Mesenchymal stem cell (in vitro differentiated cells and primary cell): ENCODE measurements at regions not wholly inside any gene's neighbourhood (a gene's known extent, or its start where the extent isn't known, plus 50 kb on each side); places are given as distances from the start of the nearest gene placed in this dataset.
"Not testable (repeated sequence)": the region's sequence is repeated elsewhere in the genome, so short reads cannot be mapped to it uniquely, and the experiment has no call there.

Experiments
- DNase-seq: peaks from one replicate; pipeline ENCODE4 v3.0.0-alpha.2; 2013
- H2AFZ ChIP-seq: one replicate; pipeline ENCODE4 v1.6.1; 2013; ENCODE audit warnings: low read depth, mild to moderate bottlenecking, control low read depth, inconsistent platforms, low read length, moderate library complexity
- H2AK5ac ChIP-seq: 2 replicates; pipeline ENCODE4 v1.6.1; 2013; ENCODE audit warnings: low read length, moderate library complexity, mild to moderate bottlenecking, inconsistent platforms; ENCODE audit not compliant: severe bottlenecking
- H2BK120ac ChIP-seq: one replicate; pipeline ENCODE4 v1.6.1; 2013; ENCODE audit warnings: low read depth, mild to moderate bottlenecking, inconsistent platforms, low read length, moderate library complexity
- H2BK12ac ChIP-seq, 2 experiments: one replicate each; pipeline ENCODE4 v1.6.1; 2013; ENCODE audit warnings: inconsistent platforms in 2 of 2, low read length in 2 of 2, mild to moderate bottlenecking in 2 of 2, moderate library complexity in 2 of 2, control low read depth in 1 of 2
- H2BK15ac ChIP-seq: one replicate; pipeline ENCODE4 v1.6.1; 2013; ENCODE audit warnings: mild to moderate bottlenecking, low read depth, inconsistent platforms; ENCODE audit not compliant: poor library complexity, severe bottlenecking
- H2BK5ac ChIP-seq: 2 replicates; pipeline ENCODE4 v1.6.1; 2013; ENCODE audit warnings: low read depth, mild to moderate bottlenecking, low read length, control low read depth, inconsistent platforms; ENCODE audit not compliant: poor library complexity, severe bottlenecking
- H3K14ac ChIP-seq, 2 experiments: one replicate each; pipeline ENCODE4 v1.6.1; 2013; ENCODE audit warnings: inconsistent platforms in 2 of 2, low read length in 2 of 2, control low read depth in 1 of 2, mild to moderate bottlenecking in 1 of 2, moderate library complexity in 1 of 2
- H3K18ac ChIP-seq, 2 experiments: one replicate each; pipeline ENCODE4 v1.6.1; 2013; ENCODE audit warnings: inconsistent platforms in 2 of 2, low read length in 2 of 2, control low read depth in 1 of 2, low read depth in 1 of 2, mild to moderate bottlenecking in 1 of 2
- H3K23ac ChIP-seq, 2 experiments: one replicate each; pipeline ENCODE4 v1.6.1; 2013; ENCODE audit warnings: inconsistent platforms in 2 of 2, low read length in 2 of 2, mild to moderate bottlenecking in 2 of 2, moderate library complexity in 2 of 2, control low read depth in 1 of 2
- H3K27ac ChIP-seq: 2 replicates; pipeline ENCODE4 v1.5.1; 2013; ENCODE audit warnings: mild to moderate bottlenecking, moderate library complexity, low read length, control low read depth, inconsistent platforms; ENCODE audit not compliant: poor library complexity, severe bottlenecking
- H3K27me3 ChIP-seq, 2 experiments: 2 replicates each; pipeline versions ENCODE4 v1.6.1 to v1.7.0; 2013; ENCODE audit warnings: low read length in 2 of 2, mild to moderate bottlenecking in 2 of 2, moderate library complexity in 2 of 2, control low read depth in 1 of 2, inconsistent platforms in 1 of 2; ENCODE audit not compliant: control insufficient read depth in 1 of 2, insufficient read depth in 1 of 2
- H3K36me3 ChIP-seq, 2 experiments: 2 replicates each; pipeline versions ENCODE4 v1.6.1 to v1.7.0; 2013; ENCODE audit warnings: low read length in 2 of 2, control low read depth in 1 of 2, inconsistent platforms in 1 of 2, low read depth in 1 of 2, mild to moderate bottlenecking in 1 of 2; ENCODE audit not compliant: insufficient read depth in 2 of 2, control insufficient read depth in 1 of 2
- H3K4ac ChIP-seq, 2 experiments: one replicate each; pipeline ENCODE4 v1.6.1; 2013; ENCODE audit warnings: inconsistent platforms in 2 of 2, low read length in 2 of 2, mild to moderate bottlenecking in 2 of 2, moderate library complexity in 2 of 2, control low read depth in 1 of 2, low read depth in 1 of 2
- H3K4me1 ChIP-seq: 2 replicates; pipeline ENCODE4 v1.6.1; 2013; ENCODE audit warnings: low read depth, low read length, control low read depth; ENCODE audit not compliant: control insufficient read depth, insufficient read depth
- H3K4me2 ChIP-seq: 2 replicates; pipeline ENCODE4 v1.6.1; 2013; ENCODE audit warnings: low read length, mild to moderate bottlenecking, inconsistent platforms; ENCODE audit not compliant: poor library complexity, severe bottlenecking
- H3K4me3 ChIP-seq, 2 experiments: 2 replicates each; pipeline versions ENCODE4 v1.5.1 to v1.7.0; 2013; ENCODE audit warnings: low read length in 2 of 2, mild to moderate bottlenecking in 2 of 2, control low read depth in 1 of 2, low read depth in 1 of 2; ENCODE audit not compliant: insufficient read depth in 1 of 2
- H3K79me1 ChIP-seq: replicated peaks from 2 replicates; pipeline ENCODE4 v1.6.1; 2013; ENCODE audit warnings: mild to moderate bottlenecking, control low read depth, low read length, inconsistent platforms; ENCODE audit not compliant: poor library complexity, severe bottlenecking
- H3K9ac ChIP-seq: 2 replicates; pipeline ENCODE4 v1.7.0; 2013; ENCODE audit warnings: mild to moderate bottlenecking, low read length, moderate library complexity
- H3K9me3 ChIP-seq: 2 replicates; pipeline ENCODE4 v1.7.0; 2013; ENCODE audit warnings: mild to moderate bottlenecking, low read length; ENCODE audit not compliant: control insufficient read depth
- H4K8ac ChIP-seq: one replicate; pipeline ENCODE4 v1.6.1; 2013; ENCODE audit warnings: inconsistent platforms, mild to moderate bottlenecking, low read length, moderate library complexity
- H4K91ac ChIP-seq: one replicate; pipeline ENCODE4 v1.6.1; 2013; ENCODE audit warnings: mild to moderate bottlenecking, low read length, inconsistent platforms
- WGBS: methylation state at CpG from one replicate; pipeline ENCODE4 v1.1.7; 2013; ENCODE audit warnings: mixed read lengths; 5-methylcytosine and 5-hydroxymethylcytosine counted together

GRCh38 chr21:18006691-18007090, 187.5 kb upstream of the C21orf91 start:
- H3K4me1 ChIP-seq: no peaks in the 10 kb centered on the region
- H4K91ac ChIP-seq: no peak overlapping the region
- no peak overlapping the region for H2BK12ac ChIP-seq
- no peak overlapping the region for H2BK5ac ChIP-seq
- H3K4me3 ChIP-seq: no peak overlapping the region
- no peak overlapping the region for H3K14ac ChIP-seq
- WGBS: 94% methylated on average over 1 of the region's 2 CpGs
- H3K4me2 ChIP-seq: no peak overlapping the region
- no peaks in the 10 kb centered on the region for H3K9me3 ChIP-seq
- H3K9ac ChIP-seq: no peak overlapping the region
- H3K27ac ChIP-seq: no peak overlapping the region
- no peak overlapping the region for H2BK15ac ChIP-seq
- H3K36me3 ChIP-seq: no peaks in the 10 kb centered on the region
- no peak overlapping the region for H2BK120ac ChIP-seq
- H3K4ac ChIP-seq: no peak overlapping the region
- H3K79me1 ChIP-seq: no peaks in the 10 kb centered on the region
- no peak overlapping the region for H2AK5ac ChIP-seq
- H4K8ac ChIP-seq: no peak overlapping the region
- no peak for DNase-seq
- no peak overlapping the region for H2AFZ ChIP-seq
- H3K23ac ChIP-seq: no peak overlapping the region
- no peak overlapping the region for H3K18ac ChIP-seq
- no peaks in the 10 kb centered on the region for H3K27me3 ChIP-seq

- H3K36me3 ChIP-seq: no peaks in the 10 kb centered on the region
- H2BK12ac ChIP-seq: no peak overlapping the region
- H3K27ac ChIP-seq: no peak overlapping the region
- H3K9ac ChIP-seq: no peak overlapping the region
- no peak overlapping the region for H4K91ac ChIP-seq
- H3K4ac ChIP-seq: no peak overlapping the region
- H2AK5ac ChIP-seq: no peak overlapping the region
- H3K27me3 ChIP-seq: no peaks in the 10 kb centered on the region
- no peak overlapping the region for H2BK15ac ChIP-seq
- H3K79me1 ChIP-seq: no peaks in the 10 kb centered on the region
- no peak for DNase-seq
- no peak overlapping the region for H3K14ac ChIP-seq
- H3K4me2 ChIP-seq: no peak overlapping the region
- H3K18ac ChIP-seq: no peak overlapping the region
- no peak overlapping the region for H2BK120ac ChIP-seq
- H3K9me3 ChIP-seq: no peaks in the 10 kb centered on the region
- 100% methylated on average over 2 of the region's 2 CpGs for WGBS
- H3K23ac ChIP-seq: no peak overlapping the region
- H2BK5ac ChIP-seq: no peak overlapping the region
- H4K8ac ChIP-seq: no peak overlapping the region
- no peaks in the 10 kb centered on the region for H3K4me1 ChIP-seq
- H2AFZ ChIP-seq: no peak overlapping the region
- no peak overlapping the region for H3K4me3 ChIP-seq
These were observed 183.2 kb upstream of the C21orf91 start for GRCh38 chr21:18002393-18002792.

- H3K4me3 ChIP-seq: no peak overlapping the region
- no peak overlapping the region for H3K9ac ChIP-seq
- H3K79me1 ChIP-seq: no peaks in the 10 kb centered on the region
- no peak overlapping the region for H2BK5ac ChIP-seq
- no peak for DNase-seq
- no peak overlapping the region for H2BK120ac ChIP-seq
- no peaks in the 10 kb centered on the region for H3K9me3 ChIP-seq
- H4K8ac ChIP-seq: no peak overlapping the region
- H3K4me2 ChIP-seq: no peak overlapping the region
- H2BK12ac ChIP-seq: no peak overlapping the region
- no peak overlapping the region for H4K91ac ChIP-seq
- H3K36me3 ChIP-seq: no peaks in the 10 kb centered on the region
- no peak overlapping the region for H3K18ac ChIP-seq
- H3K27me3 ChIP-seq: no peaks in the 10 kb centered on the region
- no peak overlapping the region for H2AFZ ChIP-seq
- H3K4ac ChIP-seq: no peak overlapping the region
- no peak overlapping the region for H3K23ac ChIP-seq
- H3K14ac ChIP-seq: no peak overlapping the region
- H3K27ac ChIP-seq: no peak overlapping the region
- no peak overlapping the region for H2AK5ac ChIP-seq
- no peak overlapping the region for H2BK15ac ChIP-seq
- no peaks in the 10 kb centered on the region for H3K4me1 ChIP-seq
- 88% methylated on average over 1 of the region's 3 CpGs for WGBS
These were observed 182.0 kb upstream of the C21orf91 start for GRCh38 chr21:18000981-18001686.

GRCh38 chr21:17998599-17998998, 179.4 kb upstream of the C21orf91 start:
- H2AK5ac ChIP-seq, H3K4me1 ChIP-seq, H2AFZ ChIP-seq, H3K9ac ChIP-seq, H3K27ac ChIP-seq, H3K18ac ChIP-seq, DNase-seq, H3K4me2 ChIP-seq, H3K14ac ChIP-seq, H2BK120ac ChIP-seq, H3K36me3 ChIP-seq, H2BK15ac ChIP-seq, H3K23ac ChIP-seq, H3K4me3 ChIP-seq, H4K8ac ChIP-seq, H3K79me1 ChIP-seq, H2BK5ac ChIP-seq, H3K27me3 ChIP-seq, H4K91ac ChIP-seq, H2BK12ac ChIP-seq, H3K4ac ChIP-seq, H3K9me3 ChIP-seq: not testable (repeated sequence)
- 93% methylated on average over 3 of the region's 4 CpGs for WGBS
